MM.1S (cell line): ENCODE measurements at regions not wholly inside any gene's neighbourhood (a gene's known extent, or its start where the extent isn't known, plus 50 kb on each side); places are given as distances from the start of the nearest gene placed in this dataset.

Source experiments
- DNase-seq: peaks from one replicate; pipeline ENCODE4 v3.0.0-alpha.2; 2015
- H2AFZ ChIP-seq: fragments of 300-600 bp; sonication (generic); 2 replicates; pipeline ENCODE4 v1.6.0; 2016; ENCODE audit warnings: antibody characterized with exemption, low read length
- H3F3A ChIP-seq: fragments of 300-600 bp; sonication (generic); 2 replicates; pipeline ENCODE4 v1.6.1; 2016; ENCODE audit warnings: mild to moderate bottlenecking, antibody characterized with exemption, low read length, moderate library complexity, mixed read lengths; ENCODE audit not compliant: insufficient read depth
- H3K27ac ChIP-seq: fragments of 300-600 bp; sonication (generic); 2 replicates; pipeline ENCODE4 v1.5.1; 2016; ENCODE audit warnings: mild to moderate bottlenecking, low read length
- H3K27me3 ChIP-seq: fragments of 300-600 bp; sonication (generic); replicated peaks from 2 replicates; pipeline ENCODE4 v1.6.0; 2016; ENCODE audit warnings: low read length; ENCODE audit not compliant: insufficient read depth
- H3K36me3 ChIP-seq: fragments of 300-600 bp; sonication (generic); replicated peaks from 2 replicates; pipeline ENCODE4 v1.6.1; 2016; ENCODE audit warnings: mild to moderate bottlenecking, low read length, mixed read lengths; ENCODE audit not compliant: insufficient read depth
- H3K4me1 ChIP-seq: fragments of 300-600 bp; sonication (generic); 2 replicates; pipeline ENCODE4 v1.6.1; 2016; ENCODE audit warnings: low read length, mixed read lengths
- H3K4me2 ChIP-seq: fragments of 300-600 bp; sonication (generic); 2 replicates; pipeline ENCODE4 v1.6.0; 2016; ENCODE audit warnings: low read depth, low read length
- H3K4me3 ChIP-seq: fragments of 300-600 bp; sonication (generic); 2 replicates; pipeline ENCODE4 v1.5.1; 2016; ENCODE audit warnings: low read length, mixed read lengths
- H3K79me2 ChIP-seq: fragments of 300-600 bp; sonication (generic); 2 replicates; pipeline ENCODE4 v1.6.1; 2016; ENCODE audit warnings: mixed run types, low read length, mixed read lengths
- H3K9ac ChIP-seq: fragments of 300-600 bp; sonication (generic); 2 replicates; pipeline ENCODE4 v1.6.1; 2016; ENCODE audit warnings: low read length, mixed read lengths
- H3K9me2 ChIP-seq: fragments of 300-600 bp; sonication (generic); replicated peaks from 2 replicates; pipeline ENCODE4 v1.6.1; 2016; ENCODE audit warnings: mild to moderate bottlenecking, low read length, mixed read lengths; ENCODE audit not compliant: insufficient read depth
- H3K9me3 ChIP-seq: fragments of 300-600 bp; sonication (generic); replicated peaks from 2 replicates; pipeline ENCODE4 v1.6.1; 2016; ENCODE audit warnings: mild to moderate bottlenecking, low read length, mixed read lengths; ENCODE audit not compliant: insufficient read depth
- H4K20me1 ChIP-seq: fragments of 300-600 bp; sonication (generic); 2 replicates; pipeline ENCODE4 v1.6.1; 2016; ENCODE audit warnings: mild to moderate bottlenecking, low read length, moderate library complexity, mixed read lengths; ENCODE audit not compliant: insufficient read depth
- EZH2 ChIP-seq: fragments of 300-600 bp; sonication (generic); optimal IDR thresholded peaks from 2 replicates; pipeline ENCODE3; 2017; ENCODE audit warnings: low read depth, mild to moderate bottlenecking, antibody characterized with exemption, low read length, mixed read lengths
- EZH2phosphoT487 ChIP-seq: fragments of 300-600 bp; sonication (generic); IDR thresholded peaks from 2 replicates; pipeline ENCODE4 v1.6.1; 2018; ENCODE audit warnings: antibody characterized with exemption, low read length
- TF ChIP-seq, protein P1 (sequence below): fragments of 300-600 bp; sonication (generic); IDR thresholded peaks from 2 replicates; pipeline ENCODE4 v1.5.1; 2016; ENCODE audit warnings: antibody characterized with exemption, low read length, mixed read lengths

DNA sequence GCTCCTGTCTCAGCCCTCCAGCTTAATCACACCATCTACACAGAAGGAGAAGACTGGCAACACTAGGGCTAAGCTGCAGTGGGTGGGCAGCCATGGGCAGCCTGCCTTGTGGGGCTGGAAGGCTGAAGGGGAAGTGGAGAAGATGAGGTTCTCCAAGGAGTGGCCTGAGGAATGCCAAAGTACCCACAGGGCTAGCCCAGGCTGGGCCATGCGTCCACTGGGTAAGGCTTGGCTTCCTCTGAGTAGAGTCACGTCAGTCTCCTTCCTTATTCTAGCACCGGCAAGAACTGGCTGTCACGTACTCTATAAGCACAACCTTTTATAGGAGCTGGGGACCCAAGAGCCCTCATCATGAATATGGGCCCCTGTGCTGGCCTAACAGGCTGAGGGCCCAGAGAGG, 110.6 kb upstream of the SIRPA start:
- Histone ChIP-seq H3K9ac (no peak overlapping the region), H3K4me3 (no peak overlapping the region), H4K20me1 (no peaks in the 10 kb centered on the region), H3K9me2 (no peaks in the 10 kb centered on the region), H3F3A (no peaks in the 10 kb centered on the region), H3K36me3 (no peaks in the 10 kb centered on the region), H3K27ac (no peak overlapping the region), H3K4me2 (no peak overlapping the region), H3K27me3 (no peaks in the 10 kb centered on the region), H3K79me2 (no peaks in the 10 kb centered on the region), H2AFZ (no peak overlapping the region), H3K4me1 (peaks cover 8% of the 10 kb centered on the region), H3K9me3 (no peaks in the 10 kb centered on the region)
- DNase-seq: no peak
- TF ChIP-seq EZH2: no peak
- no peak for TF ChIP-seq EZH2phosphoT487
- TF ChIP-seq, protein P1, sequence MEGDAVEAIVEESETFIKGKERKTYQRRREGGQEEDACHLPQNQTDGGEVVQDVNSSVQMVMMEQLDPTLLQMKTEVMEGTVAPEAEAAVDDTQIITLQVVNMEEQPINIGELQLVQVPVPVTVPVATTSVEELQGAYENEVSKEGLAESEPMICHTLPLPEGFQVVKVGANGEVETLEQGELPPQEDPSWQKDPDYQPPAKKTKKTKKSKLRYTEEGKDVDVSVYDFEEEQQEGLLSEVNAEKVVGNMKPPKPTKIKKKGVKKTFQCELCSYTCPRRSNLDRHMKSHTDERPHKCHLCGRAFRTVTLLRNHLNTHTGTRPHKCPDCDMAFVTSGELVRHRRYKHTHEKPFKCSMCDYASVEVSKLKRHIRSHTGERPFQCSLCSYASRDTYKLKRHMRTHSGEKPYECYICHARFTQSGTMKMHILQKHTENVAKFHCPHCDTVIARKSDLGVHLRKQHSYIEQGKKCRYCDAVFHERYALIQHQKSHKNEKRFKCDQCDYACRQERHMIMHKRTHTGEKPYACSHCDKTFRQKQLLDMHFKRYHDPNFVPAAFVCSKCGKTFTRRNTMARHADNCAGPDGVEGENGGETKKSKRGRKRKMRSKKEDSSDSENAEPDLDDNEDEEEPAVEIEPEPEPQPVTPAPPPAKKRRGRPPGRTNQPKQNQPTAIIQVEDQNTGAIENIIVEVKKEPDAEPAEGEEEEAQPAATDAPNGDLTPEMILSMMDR: no peak

GRCh38 chr20:1783245-1783644, 112.0 kb upstream of the SIRPA start:
- Histone ChIP-seq H3K27me3 (no peaks in the 10 kb centered on the region), H3K9me2 (no peaks in the 10 kb centered on the region), H3K9ac (no peak overlapping the region), H3K4me3 (no peak overlapping the region), H4K20me1 (no peaks in the 10 kb centered on the region), H2AFZ (no peak overlapping the region), H3K36me3 (no peaks in the 10 kb centered on the region), H3K9me3 (no peaks in the 10 kb centered on the region), H3K79me2 (no peaks in the 10 kb centered on the region), H3F3A (no peaks in the 10 kb centered on the region), H3K4me2 (no peak overlapping the region), H3K4me1 (peaks cover 8% of the 10 kb centered on the region), H3K27ac (no peak overlapping the region)
- TF ChIP-seq EZH2phosphoT487 (no peak), EZH2 (no peak)
- TF ChIP-seq, protein P1: no peak
- DNase-seq: no peak

DNA sequence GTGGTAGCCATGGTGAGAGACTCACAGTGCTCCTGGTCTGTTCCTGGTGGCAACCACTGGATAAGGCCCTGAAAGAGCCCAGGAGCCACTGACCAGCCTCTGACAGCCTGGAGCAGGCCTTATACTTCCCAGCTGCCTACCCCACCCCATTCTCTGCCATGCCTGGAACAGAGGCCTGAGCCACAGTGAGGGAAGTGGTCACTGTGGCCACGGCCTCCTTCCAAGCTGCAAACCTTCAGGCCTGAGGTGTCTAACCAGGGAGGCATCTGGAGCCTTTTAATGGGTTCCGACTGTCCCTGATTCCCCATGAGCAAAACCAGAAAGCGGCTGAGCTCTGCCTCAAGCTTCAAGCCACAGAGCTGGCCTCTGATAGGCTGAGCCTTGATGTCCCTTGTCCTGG, 113.0 kb upstream of the SIRPA start:
- Histone ChIP-seq H3K79me2 (no peaks in the 10 kb centered on the region), H3K27ac (no peak overlapping the region), H2AFZ (no peak overlapping the region), H3K4me1 (peaks cover 8% of the 10 kb centered on the region), H3K4me3 (no peak overlapping the region), H4K20me1 (no peaks in the 10 kb centered on the region), H3K4me2 (no peak overlapping the region), H3F3A (no peaks in the 10 kb centered on the region), H3K9ac (no peak overlapping the region), H3K9me3 (no peaks in the 10 kb centered on the region), H3K36me3 (no peaks in the 10 kb centered on the region), H3K9me2 (no peaks in the 10 kb centered on the region), H3K27me3 (no peaks in the 10 kb centered on the region)
- no peak for DNase-seq
- TF ChIP-seq EZH2 (no peak), EZH2phosphoT487 (no peak)
- TF ChIP-seq, protein P1: no peak

- no peak overlapping the region for H2AFZ ChIP-seq
- no peaks in the 10 kb centered on the region for H3K36me3 ChIP-seq
- no peak for DNase-seq
- TF ChIP-seq EZH2phosphoT487 (no peak), EZH2 (no peak)
- TF ChIP-seq, protein P1: no peak
- H3K9me3 ChIP-seq: no peaks in the 10 kb centered on the region
- H4K20me1 ChIP-seq: no peaks in the 10 kb centered on the region
- H3K27me3 ChIP-seq: no peaks in the 10 kb centered on the region
- no peak overlapping the region for H3K27ac ChIP-seq
- H3K9me2 ChIP-seq: no peaks in the 10 kb centered on the region
- no peaks in the 10 kb centered on the region for H3K79me2 ChIP-seq
- H3K4me2 ChIP-seq: no peak overlapping the region
- no peak overlapping the region for H3K4me3 ChIP-seq
- H3K4me1 ChIP-seq: peaks cover 14% of the 10 kb centered on the region
- no peaks in the 10 kb centered on the region for H3F3A ChIP-seq
- no peak overlapping the region for H3K9ac ChIP-seq
Observed at GRCh38 chr20:1779567-1779966, 115.6 kb upstream of the SIRPA start.
